Mucosa of descending colon (tissue), 3 donors: ENCODE measurements at regions not wholly inside any gene's neighbourhood (a gene's known extent, or its start where the extent isn't known, plus 50 kb on each side); places are given as distances from the start of the nearest gene placed in this dataset.

Source experiments
- ATAC-seq: fragments of 200-7000 bp; cut with Tn5 transposase; one replicate; pipeline ENCODE4 v1.9.1; 2020; ENCODE audit warnings: mild to moderate bottlenecking, moderate library complexity
- DNase-seq, 3 donors: peaks; one replicate each; pipeline ENCODE4 v3.0.0-alpha.2; 2020
- H3K36me3 ChIP-seq: fragments of 200-600 bp; one replicate; pipeline ENCODE4 v1.8.0; 2021; ENCODE audit warnings: low read depth, mild to moderate bottlenecking
- H3K4me1 ChIP-seq: fragments of 200-600 bp; one replicate; pipeline ENCODE4 v1.8.0; 2021; ENCODE audit warnings: low read depth, mild to moderate bottlenecking
- H3K4me3 ChIP-seq: fragments of 200-600 bp; one replicate; pipeline ENCODE4 v1.8.0; 2021; ENCODE audit warnings: mild to moderate bottlenecking
- H3K9me3 ChIP-seq: fragments of 200-600 bp; one replicate; pipeline ENCODE4 v1.8.0; 2021; ENCODE audit warnings: mild to moderate bottlenecking
- CTCF ChIP-seq: fragments of 200-600 bp; IDR thresholded peaks from one replicate; pipeline ENCODE4 v1.8.0; 2022; ENCODE audit warnings: antibody characterized with exemption, mild to moderate bottlenecking
- intact Hi-C, 2 donors: fragments of 100-400 bp; cut with DNase I in 1 of 2; cut with micrococcal nuclease in 1 of 2; formaldehyde crosslinking; loops; one replicate each; pipeline versions ENCODE4 v1.11.0 to v1.11.1; 2022; cut with DNase I, micrococcal nuclease
- donor health status: DM: no; HTN: no; CAD: no; lungs with moderate emphysema.
- donor health status: DM: no; HTN: no; CAD: no.
- donor health status: DM: no; HTN: yes; CAD: no.

- Histone ChIP-seq H3K4me1 (no peaks in the 10 kb centered on the region), H3K4me3 (no peak overlapping the region), H3K36me3 (no peaks in the 10 kb centered on the region), H3K9me3 (peaks cover 17% of the 10 kb centered on the region)
- ATAC-seq = no peak
- TF ChIP-seq CTCF = no peak
- intact Hi-C loops = no loop called here
- DNase-seq = no peak
These were observed 310.0 kb upstream of the IRX1 start for GRCh38 chr5:3285621-3286020.

- Histone ChIP-seq H3K36me3 (no peaks in the 10 kb centered on the region), H3K4me3 (no peak overlapping the region), H3K9me3 (peaks cover 17% of the 10 kb centered on the region), H3K4me1 (no peaks in the 10 kb centered on the region)
- ATAC-seq (no peak), DNase-seq (no peak)
- TF ChIP-seq CTCF = no peak
- intact Hi-C loops = no loop called here
These were observed 311.1 kb upstream of the IRX1 start for GRCh38 chr5:3284506-3284905.

- Histone ChIP-seq H3K4me3 (no peak overlapping the region), H3K36me3 (no peaks in the 10 kb centered on the region), H3K9me3 (peaks cover 15% of the 10 kb centered on the region), H3K4me1 (no peaks in the 10 kb centered on the region)
- no peak for TF ChIP-seq CTCF
- ATAC-seq (no peak), DNase-seq (no peak)
- intact Hi-C loops = no loop called here
These were observed 312.8 kb upstream of the IRX1 start for GRCh38 chr5:3282841-3283240.

GRCh38 chr5:3281366-3281765 lies 314.3 kb upstream of the IRX1 start:
- H3K4me3 ChIP-seq = no peak overlapping the region
- no peaks in the 10 kb centered on the region for H3K4me1 ChIP-seq
- DNase-seq (no peak), ATAC-seq (no peak)
- H3K36me3 ChIP-seq = no peaks in the 10 kb centered on the region
- peaks cover 14% of the 10 kb centered on the region for H3K9me3 ChIP-seq
- TF ChIP-seq CTCF = no peak
- intact Hi-C loops = no loop called here

GRCh38 chr5:3278643-3279042 lies 317.0 kb upstream of the IRX1 start:
- DNase-seq (no peak), ATAC-seq (no peak)
- H3K4me3 ChIP-seq = no peak overlapping the region
- intact Hi-C loops = no loop called here
- peaks cover 28% of the 10 kb centered on the region for H3K9me3 ChIP-seq
- TF ChIP-seq CTCF = no peak
- no peaks in the 10 kb centered on the region for H3K4me1 ChIP-seq
- no peaks in the 10 kb centered on the region for H3K36me3 ChIP-seq

- no peak for TF ChIP-seq CTCF
- no peak for ATAC-seq
- DNase-seq = no peak
- peaks cover 28% of the 10 kb centered on the region for H3K9me3 ChIP-seq
- H3K4me1 ChIP-seq = no peaks in the 10 kb centered on the region
- H3K36me3 ChIP-seq = no peaks in the 10 kb centered on the region
- intact Hi-C loops = no loop called here
- H3K4me3 ChIP-seq = no peak overlapping the region
These were observed 317.9 kb upstream of the IRX1 start for GRCh38 chr5:3277590-3278196.
